Endothelial cell of umbilical vein (primary cell): ENCODE measurements at regions not wholly inside any gene's neighbourhood (a gene's known extent, or its start where the extent isn't known, plus 50 kb on each side); places are given as distances from the start of the nearest gene placed in this dataset.

Experiments used
- BruUV-seq: library from RNA; stranded (reverse); fragments of 400-500 nt; replicated peaks from 2 replicates; lab custom pipeline; 2021; lab: Mats Ljungman, UMichigan
- CTCF ChIA-PET: fragments of 300-600, 350-600 bp; sonication (Branson Sonifier 250); formaldehyde crosslinking; loops from one replicate; lab custom pipeline; 2021; ENCODE audit warnings: antibody characterized with exemption, inconsistent platforms; lab: Charles Lee
- POLR2A ChIA-PET: fragments of 300-600, 350-600 bp; sonication (Branson Sonifier 250); formaldehyde crosslinking; loops from one replicate; lab custom pipeline; 2021; ENCODE audit warnings: antibody characterized with exemption, inconsistent platforms; lab: Charles Lee
- DNase-seq: peaks from one replicate; pipeline ENCODE4 v3.0.0-alpha.2; 2011; ENCODE audit warnings: low read depth, low spot score
- FAIRE-seq: peaks from 2 replicates; lab custom pipeline; 2011; peaks lifted over from hg19 to GRCh38; lab: Jason Lieb, UNC
- H2AFZ ChIP-seq: 2 replicates; pipeline ENCODE4 v1.6.0; 2012; ENCODE audit warnings: low read depth, low read length, control low read depth, inconsistent platforms
- H3K27ac ChIP-seq: 2 replicates; pipeline ENCODE4 v1.5.1; 2011; ENCODE audit warnings: low read depth, mild to moderate bottlenecking, control low read depth, low read length, moderate library complexity; ENCODE audit not compliant: insufficient read depth
- H3K27me3 ChIP-seq, 2 experiments: 2 replicates each; pipeline versions ENCODE4 v1.6.0 to v1.6.1; 2011; ENCODE audit warnings: low read length in 2 of 2, mixed read lengths in 1 of 2; ENCODE audit not compliant: control insufficient read depth in 2 of 2, insufficient read depth in 2 of 2
- H3K36me3 ChIP-seq, 2 experiments: 2 replicates in 1 of 2; 3 replicates in 1 of 2; pipeline ENCODE4 v1.5.1; 2011; ENCODE audit warnings: low read length in 2 of 2, mild to moderate bottlenecking in 1 of 2, moderate library complexity in 1 of 2; ENCODE audit not compliant: control insufficient read depth in 2 of 2, insufficient read depth in 2 of 2; ENCODE audit errors: extremely low read depth in 1 of 2
- H3K4me1 ChIP-seq: 3 replicates; pipeline ENCODE4 v1.5.1; 2011; ENCODE audit warnings: mild to moderate bottlenecking, low read length; ENCODE audit not compliant: control insufficient read depth, insufficient read depth; ENCODE audit errors: extremely low read depth
- H3K4me2 ChIP-seq: 2 replicates; pipeline ENCODE4 v1.6.1; 2011; ENCODE audit warnings: low read length, control low read depth, mixed read lengths; ENCODE audit not compliant: insufficient read depth
- H3K4me3 ChIP-seq, 3 experiments: fragments of 200-600 bp in 1 of 3; sonication (generic), shearing (Covaris generic) in 1 of 3; replicated peaks in 1 of 3; 2 replicates each; pipeline ENCODE4 v1.5.1; 2011 to 2016; ENCODE audit warnings: control low read depth in 3 of 3, low read length in 3 of 3, mild to moderate bottlenecking in 2 of 3, inconsistent platforms in 1 of 3, low read depth in 1 of 3, moderate library complexity in 1 of 3; ENCODE audit not compliant: insufficient read depth in 1 of 3
- H3K79me2 ChIP-seq: 2 replicates; pipeline ENCODE4 v1.6.0; 2012; ENCODE audit warnings: low read length, inconsistent platforms; ENCODE audit not compliant: control insufficient read depth, insufficient read depth
- H3K9ac ChIP-seq: replicated peaks from 2 replicates; pipeline ENCODE3; 2011; ENCODE audit warnings: low read length, control low read depth; ENCODE audit not compliant: insufficient read depth; ENCODE audit errors: extremely low read depth
- H3K9me1 ChIP-seq: replicated peaks from 3 replicates; pipeline ENCODE4 v1.6.0; 2011; ENCODE audit warnings: mild to moderate bottlenecking, low read length; ENCODE audit not compliant: control insufficient read depth, insufficient read depth; ENCODE audit errors: extremely low read depth
- H3K9me3 ChIP-seq: replicated peaks from 2 replicates; pipeline ENCODE4 v1.5.1; 2012; ENCODE audit warnings: low read length, inconsistent platforms; ENCODE audit not compliant: control insufficient read depth, insufficient read depth
- H4K20me1 ChIP-seq: replicated peaks from 2 replicates; pipeline ENCODE3; 2011; ENCODE audit warnings: mild to moderate bottlenecking, low read length; ENCODE audit not compliant: control insufficient read depth, insufficient read depth; ENCODE audit errors: extremely low read depth
- EZH2 ChIP-seq: IDR thresholded peaks from 2 replicates; pipeline ENCODE4 v1.6.1; 2012; ENCODE audit warnings: borderline replicate concordance, low read depth, mild to moderate bottlenecking, moderate library complexity, low read length, inconsistent platforms; ENCODE audit not compliant: severe bottlenecking
- FOS ChIP-seq: IDR thresholded peaks from 2 replicates; pipeline ENCODE4 v1.6.1; 2011; ENCODE audit warnings: mild to moderate bottlenecking, low read length, moderate library complexity, borderline replicate concordance; ENCODE audit not compliant: insufficient read depth
- GATA2 ChIP-seq: IDR thresholded peaks from 2 replicates; pipeline ENCODE4 v1.7.0; 2011; ENCODE audit warnings: low read depth, mild to moderate bottlenecking, moderate library complexity, mixed read lengths, low read length; ENCODE audit not compliant: insufficient read length, insufficient read depth
- JUN ChIP-seq: IDR thresholded peaks from 2 replicates; pipeline ENCODE4 v1.6.1; 2011; ENCODE audit warnings: borderline replicate concordance, low read depth; ENCODE audit not compliant: insufficient read length, insufficient read depth
- MYC ChIP-seq: IDR thresholded peaks from one replicate; pipeline ENCODE4 v1.6.1; 2011; ENCODE audit warnings: mild to moderate bottlenecking, low read depth, low read length
- POLR2A ChIP-seq: IDR thresholded peaks from 2 replicates; pipeline ENCODE4 v1.6.1; 2012; ENCODE audit warnings: low read depth, mild to moderate bottlenecking, control low read depth, low read length
- POLR2AphosphoS5 ChIP-seq: IDR thresholded peaks from 2 replicates; pipeline ENCODE4 v1.6.1; 2012; ENCODE audit warnings: low read depth, mild to moderate bottlenecking, control low read depth, low read length, moderate library complexity; ENCODE audit not compliant: insufficient read depth
- dilution Hi-C: fragments of 300-500 bp; cut with MboI; formaldehyde crosslinking; loops from one replicate; pipeline ENCODE4 v1.15.0; 2019; ENCODE audit warnings: low sequenced_read_pairs; ENCODE audit not compliant: extremely low pct_ligation_motif_present
- intact Hi-C: fragments of 100-400 bp; cut with micrococcal nuclease; formaldehyde crosslinking; loops from one replicate; pipeline ENCODE4 v1.10.0; 2022
- TF ChIP-seq, protein P1 (sequence below), 2 donors: IDR thresholded peaks; 1 replicate in 1 of 2; 2 replicates in 1 of 2; pipeline ENCODE4 v1.5.1; 2011; ENCODE audit warnings: low read length in 2 of 2, mild to moderate bottlenecking in 2 of 2, moderate library complexity in 2 of 2, control low read depth in 1 of 2, inconsistent platforms in 1 of 2, low read depth in 1 of 2; ENCODE audit not compliant: insufficient read depth in 1 of 2; ENCODE audit errors: extremely low read depth in 1 of 2
- TF ChIP-seq, protein P2 (sequence below): IDR thresholded peaks from 2 replicates; pipeline ENCODE4 v1.6.1; 2011; ENCODE audit not compliant: insufficient read depth, insufficient read length

DNA sequence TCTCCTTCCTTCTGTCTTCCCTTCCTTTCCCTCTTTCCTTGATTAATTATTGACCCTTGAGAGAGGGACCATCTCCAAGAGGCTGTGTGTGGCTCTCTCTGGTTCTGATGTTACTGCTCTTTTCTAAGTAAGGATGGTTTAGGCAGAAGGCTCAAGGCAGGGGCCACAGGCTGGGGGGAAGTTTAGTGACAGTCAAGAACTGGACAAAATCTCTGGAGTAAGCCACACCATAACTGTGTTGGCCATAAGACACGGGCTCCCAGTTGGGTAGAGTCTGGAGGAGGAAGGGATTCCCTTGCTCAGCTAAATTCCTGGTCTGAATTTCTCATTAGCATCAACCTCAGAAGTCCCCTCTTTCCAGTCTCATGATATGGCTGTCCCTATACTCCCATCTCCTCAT, 74.7 kb downstream of the BUD13 start:
- TF ChIP-seq, protein P1, sequence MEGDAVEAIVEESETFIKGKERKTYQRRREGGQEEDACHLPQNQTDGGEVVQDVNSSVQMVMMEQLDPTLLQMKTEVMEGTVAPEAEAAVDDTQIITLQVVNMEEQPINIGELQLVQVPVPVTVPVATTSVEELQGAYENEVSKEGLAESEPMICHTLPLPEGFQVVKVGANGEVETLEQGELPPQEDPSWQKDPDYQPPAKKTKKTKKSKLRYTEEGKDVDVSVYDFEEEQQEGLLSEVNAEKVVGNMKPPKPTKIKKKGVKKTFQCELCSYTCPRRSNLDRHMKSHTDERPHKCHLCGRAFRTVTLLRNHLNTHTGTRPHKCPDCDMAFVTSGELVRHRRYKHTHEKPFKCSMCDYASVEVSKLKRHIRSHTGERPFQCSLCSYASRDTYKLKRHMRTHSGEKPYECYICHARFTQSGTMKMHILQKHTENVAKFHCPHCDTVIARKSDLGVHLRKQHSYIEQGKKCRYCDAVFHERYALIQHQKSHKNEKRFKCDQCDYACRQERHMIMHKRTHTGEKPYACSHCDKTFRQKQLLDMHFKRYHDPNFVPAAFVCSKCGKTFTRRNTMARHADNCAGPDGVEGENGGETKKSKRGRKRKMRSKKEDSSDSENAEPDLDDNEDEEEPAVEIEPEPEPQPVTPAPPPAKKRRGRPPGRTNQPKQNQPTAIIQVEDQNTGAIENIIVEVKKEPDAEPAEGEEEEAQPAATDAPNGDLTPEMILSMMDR (IDR thresholded peaks at IDR 0.05; ENCODE audit: extremely low read depth in 1 of 2, insufficient read depth in 1 of 2, low read depth in 1 of 2, low read length in 2 of 2): no peak
- TF ChIP-seq POLR2AphosphoS5 (no peak), EZH2 (no peak), GATA2 (no peak), JUN (no peak), MYC (no peak), POLR2A (no peak), FOS (no peak)
- TF ChIP-seq, protein P2, sequence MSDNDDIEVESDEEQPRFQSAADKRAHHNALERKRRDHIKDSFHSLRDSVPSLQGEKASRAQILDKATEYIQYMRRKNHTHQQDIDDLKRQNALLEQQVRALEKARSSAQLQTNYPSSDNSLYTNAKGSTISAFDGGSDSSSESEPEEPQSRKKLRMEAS: no peak
- H3K4me2 ChIP-seq: no peak overlapping the region
- H3K9me1 ChIP-seq: no peaks in the 10 kb centered on the region
- no peak overlapping the region for H3K27ac ChIP-seq
- H2AFZ ChIP-seq: no peak overlapping the region
- DNase-seq (no peak), FAIRE-seq (no peak)
- ChIA-PET POLR2A (no interaction called here), CTCF (no interaction called here)
- BruUV-seq: no TSS peak
- H4K20me1 ChIP-seq: no peaks in the 10 kb centered on the region
- H3K9ac ChIP-seq: no peak overlapping the region
- no peaks in the 10 kb centered on the region for H3K79me2 ChIP-seq
- H3K4me1 ChIP-seq: no peaks in the 10 kb centered on the region
- H3K36me3 ChIP-seq: no peaks in the 10 kb centered on the region
- intact Hi-C loops: no loop called here
- H3K27me3 ChIP-seq: peaks cover 0 to 2% of the 10 kb centered on the region in 2 experiments
- no peaks in the 10 kb centered on the region for H3K9me3 ChIP-seq
- dilution Hi-C loops: no loop called here
- H3K4me3 ChIP-seq: no peak overlapping the region
